Karpas-422 (cell line): ENCODE measurements at regions not wholly inside any gene's neighbourhood (a gene's known extent, or its start where the extent isn't known, plus 50 kb on each side); places are given as distances from the start of the nearest gene placed in this dataset.

ENCODE experiments used
- DNase-seq: peaks from one replicate; pipeline ENCODE4 v3.0.0-alpha.2; 2015
- H2AFZ ChIP-seq: fragments of 200-600 bp; sonication (generic); 2 replicates; pipeline ENCODE4 v1.6.1; 2014; ENCODE audit warnings: antibody characterized with exemption, low read length, mixed read lengths
- H3K27ac ChIP-seq: fragments of 200-600 bp; sonication (generic); 2 replicates; pipeline ENCODE4 v1.5.1; 2014; ENCODE audit warnings: mild to moderate bottlenecking, low read length, moderate library complexity
- H3K27me3 ChIP-seq: fragments of 200-600 bp; sonication (generic); 2 replicates; pipeline ENCODE4 v1.6.1; 2014; ENCODE audit warnings: low read length, mixed read lengths
- H3K36me3 ChIP-seq: fragments of 200-600 bp; sonication (generic); 2 replicates; pipeline ENCODE4 v1.6.1; 2014; ENCODE audit warnings: low read length, mixed read lengths; ENCODE audit not compliant: insufficient read depth
- H3K4me1 ChIP-seq: fragments of 200-600 bp; sonication (generic); 2 replicates; pipeline ENCODE4 v1.6.1; 2014; ENCODE audit warnings: mild to moderate bottlenecking, low read length, mixed read lengths
- H3K4me2 ChIP-seq: fragments of 200-600 bp; sonication (generic); 2 replicates; pipeline ENCODE4 v1.6.1; 2014; ENCODE audit warnings: low read length, low read depth, mild to moderate bottlenecking; ENCODE audit not compliant: poor library complexity, severe bottlenecking
- H3K4me3 ChIP-seq: fragments of 200-600 bp; sonication (generic); 2 replicates; pipeline ENCODE4 v1.5.1; 2014; ENCODE audit warnings: mild to moderate bottlenecking, antibody characterized with exemption, low read length, mixed read lengths
- H3K79me2 ChIP-seq: fragments of 200-600 bp; sonication (generic); 2 replicates; pipeline ENCODE4 v1.6.1; 2014; ENCODE audit warnings: mild to moderate bottlenecking, low read length, mixed read lengths
- H3K9ac ChIP-seq: fragments of 200-600 bp; sonication (generic); 2 replicates; pipeline ENCODE4 v1.6.0; 2014; ENCODE audit warnings: low read length
- H3K9me2 ChIP-seq: fragments of 200-600 bp; sonication (generic), shearing (Covaris generic); replicated peaks from 2 replicates; pipeline ENCODE4 v1.6.0; 2014; ENCODE audit warnings: mild to moderate bottlenecking, low read length, moderate library complexity; ENCODE audit not compliant: insufficient read depth
- H3K9me3 ChIP-seq: fragments of 300-700, 200-600 bp; sonication (generic); 2 replicates; pipeline ENCODE4 v1.6.1; 2014; ENCODE audit warnings: low read length, mixed read lengths
- H4K20me1 ChIP-seq: fragments of 200-600 bp; sonication (generic); 2 replicates; pipeline ENCODE4 v1.6.1; 2014; ENCODE audit warnings: mild to moderate bottlenecking, antibody characterized with exemption, low read length, low read depth; ENCODE audit not compliant: insufficient read depth

- H3K4me2 ChIP-seq: no peak overlapping the region
- H3K36me3 ChIP-seq: no peaks in the 10 kb centered on the region
- H3K4me1 ChIP-seq: no peaks in the 10 kb centered on the region
- H3K27ac ChIP-seq: no peak overlapping the region
- no peaks in the 10 kb centered on the region for H4K20me1 ChIP-seq
- DNase-seq: no peak
- H3K4me3 ChIP-seq: no peak overlapping the region
- no peaks in the 10 kb centered on the region for H3K9me2 ChIP-seq
- H2AFZ ChIP-seq: no peak overlapping the region
- no peaks in the 10 kb centered on the region for H3K79me2 ChIP-seq
- H3K27me3 ChIP-seq: no peaks in the 10 kb centered on the region
- H3K9ac ChIP-seq: no peak overlapping the region
- H3K9me3 ChIP-seq: no peaks in the 10 kb centered on the region
Observed at GRCh38 chr10:130489891-130490290, 353.7 kb downstream of the GLRX3 start.

- DNase-seq: no peak
- no peaks in the 10 kb centered on the region for H3K9me2 ChIP-seq
Observed at GRCh38 chr10:130491011-130491692, 355.0 kb downstream of the GLRX3 start.

GRCh38 chr10:130491693-130492050 is 355.5 kb downstream of the GLRX3 start:
- Histone ChIP-seq H4K20me1 (no peaks in the 10 kb centered on the region), H3K4me1 (no peaks in the 10 kb centered on the region), H3K36me3 (no peaks in the 10 kb centered on the region), H3K79me2 (no peaks in the 10 kb centered on the region), H3K4me2 (no peak overlapping the region), H3K9me3 (no peaks in the 10 kb centered on the region), H3K9ac (no peak overlapping the region), H3K27me3 (no peaks in the 10 kb centered on the region), H3K4me3 (no peak overlapping the region), H3K9me2 (no peaks in the 10 kb centered on the region), H2AFZ (no peak overlapping the region), H3K27ac (no peak overlapping the region)
- DNase-seq: no peak

More at GRCh38 chr10:130491011-130491692, 355.0 kb downstream of the GLRX3 start:
- no peaks in the 10 kb centered on the region for H3K79me2 ChIP-seq
- no peaks in the 10 kb centered on the region for H3K4me1 ChIP-seq
- no peak overlapping the region for H3K27ac ChIP-seq
- no peak overlapping the region for H3K4me3 ChIP-seq
- no peak overlapping the region for H3K4me2 ChIP-seq
- no peaks in the 10 kb centered on the region for H3K36me3 ChIP-seq
- no peaks in the 10 kb centered on the region for H3K27me3 ChIP-seq
- H3K9ac ChIP-seq: no peak overlapping the region
- no peaks in the 10 kb centered on the region for H4K20me1 ChIP-seq
- no peaks in the 10 kb centered on the region for H3K9me3 ChIP-seq
- no peak overlapping the region for H2AFZ ChIP-seq

GRCh38 chr10:130492266-130492934 is 356.2 kb downstream of the GLRX3 start:
- no peaks in the 10 kb centered on the region for H3K9me2 ChIP-seq
- H3K27me3 ChIP-seq: no peaks in the 10 kb centered on the region
- no peaks in the 10 kb centered on the region for H3K9me3 ChIP-seq
- H3K4me3 ChIP-seq: no peak overlapping the region
- no peak overlapping the region for H3K27ac ChIP-seq
- no peak for DNase-seq
- no peaks in the 10 kb centered on the region for H3K36me3 ChIP-seq
- H2AFZ ChIP-seq: no peak overlapping the region
- no peak overlapping the region for H3K9ac ChIP-seq
- no peaks in the 10 kb centered on the region for H3K4me1 ChIP-seq
- no peaks in the 10 kb centered on the region for H3K79me2 ChIP-seq
- no peak overlapping the region for H3K4me2 ChIP-seq
- H4K20me1 ChIP-seq: no peaks in the 10 kb centered on the region

- H4K20me1 ChIP-seq: no peaks in the 10 kb centered on the region
- H3K4me3 ChIP-seq: no peak overlapping the region
- no peaks in the 10 kb centered on the region for H3K9me3 ChIP-seq
- H3K79me2 ChIP-seq: no peaks in the 10 kb centered on the region
- no peak for DNase-seq
- H3K36me3 ChIP-seq: no peaks in the 10 kb centered on the region
- H3K4me1 ChIP-seq: no peaks in the 10 kb centered on the region
- H3K27ac ChIP-seq: no peak overlapping the region
- H3K9ac ChIP-seq: no peak overlapping the region
- no peak overlapping the region for H3K4me2 ChIP-seq
- H3K27me3 ChIP-seq: no peaks in the 10 kb centered on the region
- H2AFZ ChIP-seq: no peak overlapping the region
- H3K9me2 ChIP-seq: no peaks in the 10 kb centered on the region
Observed at GRCh38 chr10:130493021-130493420, 356.8 kb downstream of the GLRX3 start.

GRCh38 chr10:130493446-130494145 is 357.4 kb downstream of the GLRX3 start:
- Histone ChIP-seq H3K79me2 (no peaks in the 10 kb centered on the region), H4K20me1 (no peaks in the 10 kb centered on the region), H3K4me1 (no peaks in the 10 kb centered on the region), H2AFZ (no peak overlapping the region), H3K4me2 (no peak overlapping the region), H3K27me3 (no peaks in the 10 kb centered on the region), H3K36me3 (no peaks in the 10 kb centered on the region), H3K9ac (no peak overlapping the region), H3K27ac (no peak overlapping the region), H3K4me3 (no peak overlapping the region), H3K9me3 (no peaks in the 10 kb centered on the region), H3K9me2 (no peaks in the 10 kb centered on the region)
- no peak for DNase-seq

GRCh38 chr10:130495116-130495862 is 359.1 kb downstream of the GLRX3 start:
- DNase-seq: no peak
- no peaks in the 10 kb centered on the region for H3K36me3 ChIP-seq

More at GRCh38 chr10:130495116-130495862, 359.1 kb downstream of the GLRX3 start:
- no peaks in the 10 kb centered on the region for H3K9me3 ChIP-seq
- no peaks in the 10 kb centered on the region for H3K27me3 ChIP-seq
- H2AFZ ChIP-seq: no peak overlapping the region
- no peaks in the 10 kb centered on the region for H4K20me1 ChIP-seq
- H3K79me2 ChIP-seq: no peaks in the 10 kb centered on the region
- H3K4me1 ChIP-seq: no peaks in the 10 kb centered on the region
- no peak overlapping the region for H3K4me2 ChIP-seq
- no peak overlapping the region for H3K9ac ChIP-seq
- no peak overlapping the region for H3K4me3 ChIP-seq
- H3K9me2 ChIP-seq: no peaks in the 10 kb centered on the region
- no peak overlapping the region for H3K27ac ChIP-seq
